Upper lobe of left lung (tissue), 4 donors: ENCODE measurements at regions not wholly inside any gene's neighbourhood (a gene's known extent, or its start where the extent isn't known, plus 50 kb on each side); places are given as distances from the start of the nearest gene placed in this dataset.

Source experiments
- CTCF ChIP-seq, 6 experiments: fragments of 450-650 bp in 4 of 6; fragments of 200-600 bp in 2 of 6; sonication (generic) in 2 of 6; IDR thresholded peaks; one replicate each; pipeline ENCODE4 v1.5.1; 2016 to 2019; ENCODE audit warnings: antibody characterized with exemption in 6 of 6
- EP300 ChIP-seq, 4 donors: sonication (generic); formaldehyde crosslinking; IDR thresholded peaks; one replicate each; pipeline ENCODE4 v1.5.1; 2017; ENCODE audit warnings: antibody characterized with exemption in 4 of 4, control low read depth in 2 of 4
- POLR2A ChIP-seq, 4 donors: fragments of 450-650 bp; IDR thresholded peaks; one replicate each; pipeline ENCODE4 v1.5.1; 2016 to 2017; ENCODE audit warnings: antibody characterized with exemption in 4 of 4, mild to moderate bottlenecking in 2 of 4

GRCh38 chr18:54737986-54738385 lies 90.3 kb upstream of the RAB27B start:
- TF ChIP-seq CTCF (IDR thresholded peaks at IDR 0.05) (no peak), POLR2A (IDR thresholded peaks at IDR 0.05) (no peak), EP300 (IDR thresholded peaks at IDR 0.05) (no peak)
